ENCODE measurements at regions not wholly inside any gene's neighbourhood (a gene's known extent, or its start where the extent isn't known, plus 50 kb on each side); places are given as distances from the start of the nearest gene placed in this dataset.

- 0 out of 2 replicates have a peak, but pooled peaks cover 4% of the 10 kb centered on the region for H3K27me3 ChIP-seq (replicated peaks; ENCODE audit: insufficient read depth)
- H3K36me3 ChIP-seq (ENCODE audit: low read depth): no peaks in the 10 kb centered on the region
- H3K9me3 ChIP-seq (ENCODE audit: low read depth): no peaks in the 10 kb centered on the region
- H2AFZ ChIP-seq: no peak overlapping the region
- H3K9ac ChIP-seq: no peak overlapping the region
- H3F3A ChIP-seq (ENCODE audit: insufficient read depth): no peaks in the 10 kb centered on the region
- H3K4me3 ChIP-seq: no peak overlapping the region
- no peaks in the 10 kb centered on the region for H3K9me2 ChIP-seq (ENCODE audit: insufficient read depth)
- 59 to 78% methylated on average over 2 of the region's 2 CpGs for WGBS, 2 experiments (ENCODE audit: low coverage in 1 of 2, low lambda C conversion rate in 2 of 2, missing lambda C conversion rate in 2 of 2)
- no peak overlapping the region for H3K27ac ChIP-seq
- no peak for TF ChIP-seq EZH2 (IDR thresholded peaks at IDR 0.05; ENCODE audit: insufficient read depth, poor library complexity, severe bottlenecking)
- no peak for TF ChIP-seq EZH2phosphoT487 (IDR thresholded peaks at IDR 0.05; ENCODE audit: insufficient read depth, low read depth)
- in situ Hi-C loops (cut with MboI): loop anchor here (25.0 kb wide), 1 partner anchor 635 kb away; no protein-coding TSS in a partner anchor
- DNase-seq: no peak
- no peaks in the 10 kb centered on the region for H3K4me1 ChIP-seq (ENCODE audit: insufficient read depth)
- no peak overlapping the region for H3K4me2 ChIP-seq (ENCODE audit: unreplicated experiment)
- no peaks in the 10 kb centered on the region for H3K79me2 ChIP-seq (ENCODE audit: insufficient read depth)
- H4K20me1 ChIP-seq (ENCODE audit: insufficient read depth): no peaks in the 10 kb centered on the region
Measured at GRCh38 chr21:15496911-15497310, 232.9 kb upstream of the USP25 start.

GRCh38 chr21:15498455-15498854 is 231.3 kb upstream of the USP25 start:
- Histone ChIP-seq H3K4me1 (ENCODE audit: insufficient read depth) (no peaks in the 10 kb centered on the region), H3K79me2 (ENCODE audit: insufficient read depth) (no peaks in the 10 kb centered on the region), H3K9me3 (ENCODE audit: low read depth) (no peaks in the 10 kb centered on the region), H3K9ac (no peak overlapping the region), H4K20me1 (ENCODE audit: insufficient read depth) (no peaks in the 10 kb centered on the region), H3K27ac (no peak overlapping the region), H3K36me3 (ENCODE audit: low read depth) (no peaks in the 10 kb centered on the region), H2AFZ (no peak overlapping the region), H3K9me2 (ENCODE audit: insufficient read depth) (no peaks in the 10 kb centered on the region), H3K4me2 (ENCODE audit: unreplicated experiment) (no peak overlapping the region), H3K4me3 (no peak overlapping the region), H3F3A (ENCODE audit: insufficient read depth) (no peaks in the 10 kb centered on the region), H3K27me3 (replicated peaks; ENCODE audit: insufficient read depth) (0 out of 2 replicates have a peak, but pooled peaks cover 4% of the 10 kb centered on the region)
- in situ Hi-C loops (cut with MboI): loop anchor here (25.0 kb wide), 1 partner anchor 636 kb away; no protein-coding TSS in a partner anchor
- DNase-seq: no peak
- no peak for TF ChIP-seq EZH2phosphoT487 (IDR thresholded peaks at IDR 0.05; ENCODE audit: insufficient read depth, low read depth)
- TF ChIP-seq EZH2 (IDR thresholded peaks at IDR 0.05; ENCODE audit: insufficient read depth, poor library complexity, severe bottlenecking): no peak

- Histone ChIP-seq H3K9ac (no peak overlapping the region), H3K36me3 (ENCODE audit: low read depth) (no peaks in the 10 kb centered on the region), H3K4me3 (no peak overlapping the region), H3K9me2 (ENCODE audit: insufficient read depth) (no peaks in the 10 kb centered on the region), H3K4me2 (ENCODE audit: unreplicated experiment) (no peak overlapping the region), H3K9me3 (ENCODE audit: low read depth) (no peaks in the 10 kb centered on the region), H3K79me2 (ENCODE audit: insufficient read depth) (no peaks in the 10 kb centered on the region), H3F3A (ENCODE audit: insufficient read depth) (no peaks in the 10 kb centered on the region), H3K27me3 (replicated peaks; ENCODE audit: insufficient read depth) (0 out of 2 replicates have a peak, but pooled peaks cover under 1% of the 10 kb centered on the region), H4K20me1 (ENCODE audit: insufficient read depth) (no peaks in the 10 kb centered on the region), H3K4me1 (ENCODE audit: insufficient read depth) (no peaks in the 10 kb centered on the region), H2AFZ (no peak overlapping the region), H3K27ac (no peak overlapping the region)
- 65 to 85% methylated on average over 1 of the region's 1 CpG for WGBS, 2 experiments (ENCODE audit: low coverage in 1 of 2, low lambda C conversion rate in 2 of 2, missing lambda C conversion rate in 2 of 2)
- no peak for DNase-seq
- in situ Hi-C loops (cut with MboI): no loop called here
- TF ChIP-seq EZH2 (IDR thresholded peaks at IDR 0.05; ENCODE audit: insufficient read depth, poor library complexity, severe bottlenecking) (no peak), EZH2phosphoT487 (IDR thresholded peaks at IDR 0.05; ENCODE audit: insufficient read depth, low read depth) (no peak)
Measured at GRCh38 chr21:15506086-15506485, 223.7 kb upstream of the USP25 start.

GRCh38 chr21:15508554-15508953 is 221.2 kb upstream of the USP25 start:
- Histone ChIP-seq H3K4me2 (ENCODE audit: unreplicated experiment) (no peak overlapping the region), H3K27ac (no peak overlapping the region), H3K4me1 (ENCODE audit: insufficient read depth) (no peaks in the 10 kb centered on the region), H3K4me3 (no peak overlapping the region), H3K9ac (no peak overlapping the region), H3K36me3 (ENCODE audit: low read depth) (no peaks in the 10 kb centered on the region), H3K27me3 (replicated peaks; ENCODE audit: insufficient read depth) (no peaks in the 10 kb centered on the region), H3K9me3 (ENCODE audit: low read depth) (no peaks in the 10 kb centered on the region), H4K20me1 (ENCODE audit: insufficient read depth) (no peaks in the 10 kb centered on the region), H3F3A (ENCODE audit: insufficient read depth) (no peaks in the 10 kb centered on the region), H3K79me2 (ENCODE audit: insufficient read depth) (no peaks in the 10 kb centered on the region), H3K9me2 (ENCODE audit: insufficient read depth) (no peaks in the 10 kb centered on the region), H2AFZ (no peak overlapping the region)
- in situ Hi-C loops (cut with MboI): no loop called here
- DNase-seq: no peak
- no peak for TF ChIP-seq EZH2 (IDR thresholded peaks at IDR 0.05; ENCODE audit: insufficient read depth, poor library complexity, severe bottlenecking)
- TF ChIP-seq EZH2phosphoT487 (IDR thresholded peaks at IDR 0.05; ENCODE audit: insufficient read depth, low read depth): no peak
- 62 to 65% methylated on average over 3 of the region's 3 CpGs for WGBS, 2 experiments (ENCODE audit: low coverage in 1 of 2, low lambda C conversion rate in 2 of 2, missing lambda C conversion rate in 2 of 2)
